NCI-H82 treated with DMSO at 0.1 percent for 48 hours (cell line): ENCODE measurements at regions not wholly inside any gene's neighbourhood (a gene's known extent, or its start where the extent isn't known, plus 50 kb on each side); places are given as distances from the start of the nearest gene placed in this dataset.
"Not testable (repeated sequence)": the region's sequence is repeated elsewhere in the genome, so short reads cannot be mapped to it uniquely, and the experiment has no call there.

Experiments
- DNase-seq: peaks from one replicate; lab custom pipeline; 2025; ENCODE audit not compliant: unreplicated experiment; lab: John Stamatoyannopoulos, UW

DNA sequence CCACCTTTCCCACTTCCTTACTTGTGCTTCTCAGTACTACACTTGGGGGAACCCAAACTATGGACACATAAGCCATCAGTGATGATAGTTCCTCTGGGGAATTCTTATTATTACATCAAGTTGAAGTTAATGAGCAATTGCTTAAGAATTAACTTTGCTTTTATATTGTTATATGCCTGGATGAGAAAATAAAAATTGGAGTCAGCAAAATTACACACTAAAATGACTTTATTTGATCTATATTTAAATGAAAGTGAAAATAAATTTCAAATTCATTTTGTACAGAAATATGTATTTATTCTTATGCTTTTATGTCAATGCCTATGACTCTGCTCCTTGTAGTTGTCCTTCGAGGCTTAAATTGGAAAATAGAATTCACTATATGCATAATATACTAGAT is 149.4 kb upstream of the KCND2 start:
- DNase-seq: no peak

DNA sequence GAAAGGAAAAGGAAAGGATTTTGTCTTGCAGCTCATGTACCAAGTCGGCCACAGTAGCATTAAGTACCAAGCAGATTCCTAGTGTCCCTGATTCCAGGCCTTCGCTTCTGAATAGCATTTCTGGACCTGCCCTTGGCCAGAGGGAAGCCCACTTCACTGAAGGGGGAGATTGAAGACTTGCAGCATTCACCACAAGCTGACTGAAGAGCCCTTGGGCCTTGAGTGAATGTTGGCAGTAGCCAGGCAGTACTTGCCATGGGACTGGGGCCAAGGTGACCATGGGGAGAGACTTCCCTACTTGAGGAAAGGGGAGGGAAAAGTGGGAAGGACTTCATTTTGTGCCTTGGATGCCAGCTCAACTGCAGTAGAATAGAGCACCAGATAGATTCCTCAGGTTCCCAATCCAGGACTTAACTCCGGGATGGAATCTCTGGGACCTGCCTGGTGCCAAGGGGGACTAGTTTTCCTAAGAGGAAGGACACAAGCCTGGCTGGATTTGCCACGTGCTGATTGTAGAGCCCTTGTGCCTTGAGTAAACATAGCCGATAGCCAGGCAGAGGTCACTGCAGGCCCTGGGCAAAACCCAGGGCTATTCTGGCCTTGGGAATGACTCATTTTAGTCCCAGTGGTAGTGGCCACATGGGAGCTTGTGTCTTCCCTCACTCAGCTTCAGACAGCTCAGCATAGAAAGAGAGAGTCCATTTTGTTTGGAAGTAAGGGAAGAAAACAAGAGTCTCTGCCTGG is 141.7 kb upstream of the KCND2 start:
- no peak for DNase-seq

GRCh38 chr7:120138497-120138896 is 134.5 kb upstream of the KCND2 start:
- DNase-seq: no peak

DNA sequence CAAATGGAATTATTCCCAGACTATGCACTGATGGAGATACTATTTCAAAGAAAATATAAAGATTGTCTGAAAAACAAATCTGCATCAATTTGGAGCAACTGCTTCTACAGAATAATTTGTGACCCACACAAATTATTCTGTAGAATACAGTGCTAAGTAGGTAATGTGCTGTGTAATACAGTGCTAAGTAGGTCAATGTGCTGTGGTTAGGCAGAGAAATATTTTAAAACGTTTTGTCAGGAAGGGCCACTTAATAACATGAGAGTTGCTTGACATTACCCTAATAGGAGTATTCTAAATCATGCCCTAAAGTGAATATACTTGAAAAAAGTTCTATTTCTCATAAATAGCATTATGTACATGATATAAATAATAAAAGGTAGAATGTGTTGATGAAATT is 116.5 kb upstream of the KCND2 start:
- DNase-seq: no peak

GRCh38 chr7:120160166-120160565 is 112.8 kb upstream of the KCND2 start:
- no peak for DNase-seq

DNA sequence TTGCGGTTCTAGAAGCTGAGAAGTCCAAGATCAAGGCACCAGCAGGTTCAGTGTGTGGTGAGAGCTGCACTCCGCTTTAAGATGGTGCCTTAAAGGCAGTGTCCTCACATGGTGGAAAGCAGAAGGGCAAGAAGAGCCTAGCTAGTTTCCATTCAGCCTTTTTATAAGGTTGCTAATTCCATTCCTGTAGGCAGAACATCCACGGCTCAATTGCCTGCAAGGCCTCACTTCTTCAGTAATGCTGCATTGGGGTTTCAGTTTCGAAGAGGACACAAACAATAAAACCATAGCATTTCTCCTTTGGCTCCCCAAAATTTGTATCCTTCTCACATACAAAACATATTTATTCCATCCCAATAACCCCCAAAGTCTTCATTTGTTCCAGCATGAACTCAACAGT is 109.5 kb upstream of the KCND2 start:
- no peak for DNase-seq

DNA sequence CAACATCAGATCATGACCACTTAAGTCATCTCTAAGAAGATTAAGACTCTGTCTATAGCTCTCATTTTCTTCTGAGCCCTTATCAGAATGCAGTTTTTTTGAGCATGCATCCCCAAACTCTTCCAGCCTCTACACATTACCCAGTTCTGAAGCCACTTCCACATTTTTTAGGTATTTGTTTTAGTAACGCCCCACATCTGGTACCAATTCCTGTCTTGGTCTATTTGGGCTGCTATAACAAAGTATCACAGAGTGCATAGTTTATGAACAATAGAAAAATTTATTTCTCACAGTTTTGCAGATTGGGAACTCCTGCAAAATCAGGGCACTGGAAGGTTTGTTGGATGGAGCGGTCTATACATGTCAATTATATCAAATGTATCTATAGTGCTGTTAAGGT is 107.7 kb upstream of the KCND2 start:
- no peak for DNase-seq

DNA sequence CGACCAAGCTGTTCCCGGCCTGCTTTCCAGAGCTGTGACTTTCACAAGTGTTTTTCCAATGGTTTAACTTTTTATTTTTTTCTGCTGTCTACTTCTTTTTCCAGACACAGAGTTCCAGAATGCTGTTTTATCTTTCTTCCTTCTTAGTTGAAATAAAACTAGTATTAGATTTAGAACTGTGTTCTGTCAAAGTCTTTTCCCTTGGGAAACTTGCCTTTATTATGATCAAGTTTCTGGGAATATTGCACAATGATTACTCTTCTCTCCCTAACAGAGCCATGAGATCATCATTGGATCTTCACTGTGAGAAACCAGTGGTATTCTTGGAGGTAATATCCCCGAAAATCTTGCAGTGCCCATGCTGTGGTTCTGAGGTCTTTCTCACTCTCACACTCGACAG is 104.9 kb upstream of the KCND2 start:
- DNase-seq: no peak

DNA sequence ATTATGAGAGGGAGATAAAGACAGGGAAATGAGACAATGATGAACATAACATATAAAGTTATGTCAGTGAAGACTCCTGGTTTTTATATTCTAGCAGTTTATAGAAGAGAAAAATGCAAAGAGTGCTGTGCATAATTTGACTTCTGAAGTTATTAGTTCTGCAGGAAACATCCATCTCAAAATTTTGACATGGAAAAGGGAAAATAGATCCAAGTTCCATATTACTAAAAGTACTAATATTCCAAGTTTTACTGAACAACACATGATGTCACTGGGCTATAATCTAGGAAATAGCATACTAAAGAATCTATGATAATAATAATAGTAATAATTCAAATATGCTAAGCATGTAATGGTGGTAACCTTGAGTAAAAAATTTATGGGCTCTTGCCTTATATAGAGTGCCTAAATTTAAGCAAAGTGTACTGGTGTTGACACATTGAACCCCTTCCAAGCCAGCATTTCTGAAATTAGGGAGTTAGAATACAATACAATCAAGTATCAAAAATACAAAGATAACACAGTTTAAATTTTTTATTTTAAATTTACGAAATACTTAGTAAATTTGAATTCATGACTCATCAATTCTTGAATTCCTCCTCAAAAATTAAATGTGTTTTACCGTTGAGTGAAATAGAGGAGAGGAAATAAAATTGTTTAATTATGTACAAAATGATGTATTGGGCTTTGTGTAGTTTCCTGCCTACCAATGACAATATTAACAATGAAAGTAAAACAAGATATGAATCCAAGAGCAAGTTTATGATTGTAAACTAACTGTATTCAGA is 102.8 kb upstream of the KCND2 start:
- DNase-seq: no peak

DNA sequence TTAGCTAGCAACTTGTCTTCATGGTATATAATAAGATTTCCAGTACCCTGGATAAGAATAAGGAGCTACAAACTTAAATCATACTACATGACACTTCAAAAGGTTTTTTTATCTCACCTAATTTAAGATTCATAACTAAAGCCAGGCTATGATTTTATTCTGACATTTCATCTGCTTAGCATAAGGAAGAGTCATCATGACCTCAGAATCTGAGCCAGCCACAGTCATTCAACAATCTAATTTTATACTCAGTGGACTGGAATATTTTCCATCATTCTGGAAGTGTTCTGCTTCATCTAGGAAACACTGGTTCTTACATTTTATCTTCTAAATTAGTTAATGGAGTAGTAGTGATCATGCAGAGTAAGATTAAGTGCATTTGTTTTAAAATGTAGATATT is 102.1 kb upstream of the KCND2 start:
- no peak for DNase-seq

GRCh38 chr7:120171406-120171805 is 101.6 kb upstream of the KCND2 start:
- no peak for DNase-seq

- no peak for DNase-seq
Observed at GRCh38 chr7:120180221-120180620, 92.8 kb upstream of the KCND2 start.

GRCh38 chr7:120181499-120181898 is 91.5 kb upstream of the KCND2 start:
- DNase-seq: no peak

DNA sequence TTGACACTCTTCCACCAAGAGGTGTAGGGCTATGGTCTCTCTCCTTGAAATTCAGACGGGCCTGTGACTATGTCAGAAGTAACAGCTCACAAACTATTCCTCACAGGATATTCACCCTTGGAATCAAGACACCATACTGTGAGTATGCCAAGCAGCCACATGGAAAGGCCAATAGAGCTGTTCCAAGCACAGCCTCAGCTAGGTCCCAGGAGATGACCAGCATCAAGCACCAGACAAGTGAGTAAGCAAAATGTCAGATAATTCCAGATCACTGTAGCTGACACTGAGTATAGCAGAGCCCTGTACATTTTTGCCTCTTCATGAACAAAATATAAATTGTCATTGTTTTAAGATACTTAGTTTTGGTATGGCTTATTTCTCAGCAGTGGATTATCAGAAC is 88.1 kb upstream of the KCND2 start:
- DNase-seq: no peak

- no peak for DNase-seq
Observed at GRCh38 chr7:120185940-120186682, 86.9 kb upstream of the KCND2 start.

- no peak for DNase-seq
Observed at GRCh38 chr7:120186688-120187087, 86.3 kb upstream of the KCND2 start.

DNA sequence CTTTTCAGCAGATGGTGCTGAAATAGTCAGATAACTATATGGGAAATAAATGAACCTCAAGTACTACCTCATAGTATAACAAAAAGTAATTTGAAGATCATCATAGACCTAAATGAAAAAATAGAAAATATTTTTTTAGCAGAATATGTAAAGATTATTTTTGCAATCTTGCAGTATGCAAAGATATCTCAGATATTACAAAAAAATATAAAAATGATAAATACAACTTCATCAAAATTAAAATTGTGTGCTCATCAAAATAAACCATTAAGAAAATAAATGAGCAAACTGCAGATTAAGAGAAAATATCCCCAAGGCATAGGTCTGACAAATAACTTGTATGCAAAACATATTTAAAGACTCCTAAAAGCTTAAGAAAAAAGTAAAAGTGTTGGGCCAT is 83.4 kb upstream of the KCND2 start:
- DNase-seq: no peak

- no peak for DNase-seq
Observed at GRCh38 chr7:120190109-120190508, 82.9 kb upstream of the KCND2 start.

GRCh38 chr7:120190566-120190965 is 82.4 kb upstream of the KCND2 start:
- DNase-seq: no peak

DNA sequence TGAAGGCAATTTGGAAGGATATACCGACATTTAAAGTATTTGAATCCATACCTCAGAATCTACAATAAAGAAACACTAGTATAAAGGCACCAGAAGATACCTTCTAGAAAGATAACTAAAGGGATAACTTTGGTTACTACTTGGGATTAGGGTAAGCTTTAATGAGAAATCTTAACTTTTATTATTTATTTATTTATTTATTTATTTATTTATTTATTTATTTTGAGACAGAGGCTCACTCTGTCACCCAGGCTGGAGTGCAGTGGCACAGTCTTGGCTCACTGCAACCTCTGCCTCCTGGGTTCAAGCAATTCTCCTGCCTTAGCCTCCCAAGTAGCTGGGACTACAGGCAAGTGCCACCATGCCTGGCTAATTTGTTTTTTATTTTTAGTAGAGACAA is 81.6 kb upstream of the KCND2 start:
- DNase-seq: not testable (repeated sequence)

DNA sequence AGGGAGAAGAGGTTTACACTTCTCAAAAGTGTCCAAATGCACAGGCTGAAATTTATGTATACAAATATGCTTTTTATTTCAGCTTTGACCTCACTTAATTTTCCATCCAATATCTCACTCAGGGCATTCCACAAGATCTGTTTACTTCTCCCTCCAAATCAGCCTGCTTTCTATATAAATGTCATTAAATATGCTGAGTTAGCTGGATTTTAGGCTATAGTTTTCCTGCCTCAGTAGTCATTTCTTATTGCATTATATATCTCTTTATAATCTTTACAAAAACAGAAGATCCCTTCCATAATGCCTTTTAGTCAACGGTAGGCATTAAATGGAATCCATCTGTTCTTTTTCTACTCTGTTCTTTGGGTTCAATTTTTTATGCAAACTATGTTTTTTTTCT is 71.7 kb upstream of the KCND2 start:
- no peak for DNase-seq

DNA sequence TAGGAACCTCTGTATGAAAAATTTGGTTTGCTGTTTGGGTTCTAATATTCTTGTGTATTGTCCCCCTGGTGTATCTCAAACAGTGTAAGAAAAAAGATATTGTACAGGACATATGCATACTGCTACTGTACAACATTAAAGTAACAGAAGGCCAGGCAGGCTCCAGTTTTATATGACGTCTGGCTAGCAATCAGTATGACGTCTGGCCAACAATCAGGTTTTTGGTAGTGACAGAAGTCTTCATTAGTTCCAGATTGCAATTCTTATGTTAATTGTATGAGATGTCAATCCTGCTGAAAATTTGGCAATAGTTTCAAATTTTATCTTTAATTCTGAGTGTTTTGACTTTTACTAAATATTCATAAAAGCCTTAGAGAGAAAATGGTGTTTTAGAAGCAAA is 67.9 kb upstream of the KCND2 start:
- no peak for DNase-seq
